GM23248 (cell line): ENCODE measurements at regions not wholly inside any gene's neighbourhood (a gene's known extent, or its start where the extent isn't known, plus 50 kb on each side); places are given as distances from the start of the nearest gene placed in this dataset.

Experiments
- EZH2 ChIP-seq: fragments of 200-600 bp; sonication (generic); IDR thresholded peaks from 2 replicates; pipeline ENCODE4 v1.6.1; 2018; ENCODE audit warnings: antibody characterized with exemption, mild to moderate bottlenecking; ENCODE audit not compliant: insufficient read depth, poor library complexity, severe bottlenecking
- EZH2phosphoT487 ChIP-seq: fragments of 200-600 bp; sonication (generic); IDR thresholded peaks from 2 replicates; pipeline ENCODE4 v1.6.1; 2018; ENCODE audit warnings: antibody characterized with exemption, moderate library complexity, mild to moderate bottlenecking, low read depth; ENCODE audit not compliant: insufficient read depth

DNA sequence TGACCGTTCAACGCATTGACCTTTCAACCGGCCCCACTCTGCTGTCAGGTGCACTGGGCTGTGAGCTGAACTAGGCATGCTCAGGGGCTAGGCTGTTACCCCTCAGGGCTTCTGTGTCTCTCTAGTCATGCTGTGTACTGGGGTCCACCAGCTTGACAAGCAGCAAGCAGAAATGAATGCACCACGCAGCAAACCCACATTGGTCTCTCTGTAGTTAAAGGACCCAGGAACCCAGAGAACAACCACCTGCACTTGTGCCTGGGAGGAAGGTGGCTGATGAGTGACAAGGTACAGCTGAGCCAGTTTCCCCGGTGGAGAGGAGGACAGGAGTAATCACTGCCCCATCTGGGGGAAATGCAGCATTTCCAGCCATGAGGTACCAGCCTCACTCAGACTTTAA lies 159.9 kb downstream of the USP12 start:
- no peak for TF ChIP-seq EZH2phosphoT487
- no peak for TF ChIP-seq EZH2
